ENCODE measurements at regions not wholly inside any gene's neighbourhood (a gene's known extent, or its start where the extent isn't known, plus 50 kb on each side); places are given as distances from the start of the nearest gene placed in this dataset.

DNA sequence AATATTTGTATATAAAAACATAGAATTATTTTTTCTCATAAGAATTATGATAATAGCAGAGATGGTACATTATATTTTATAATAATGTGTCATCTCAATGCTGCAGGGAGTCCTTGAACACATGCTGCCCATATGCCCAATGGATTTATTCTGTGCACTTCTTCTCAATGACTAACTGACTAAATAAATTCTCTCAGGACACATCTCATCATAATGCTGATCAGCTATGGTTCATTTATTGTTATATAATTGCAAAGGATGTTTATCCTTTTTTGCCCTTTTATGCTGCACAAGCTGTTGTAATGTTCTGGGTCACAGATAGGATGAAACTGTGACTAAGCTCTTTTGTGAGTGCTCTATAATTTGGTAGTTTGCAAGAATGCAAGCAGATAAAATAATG lies 1273.3 kb upstream of the ATXN8OS start:
- no peak for TF ChIP-seq JUND (IDR thresholded peaks at IDR 0.05)
- TF ChIP-seq, protein P1, sequence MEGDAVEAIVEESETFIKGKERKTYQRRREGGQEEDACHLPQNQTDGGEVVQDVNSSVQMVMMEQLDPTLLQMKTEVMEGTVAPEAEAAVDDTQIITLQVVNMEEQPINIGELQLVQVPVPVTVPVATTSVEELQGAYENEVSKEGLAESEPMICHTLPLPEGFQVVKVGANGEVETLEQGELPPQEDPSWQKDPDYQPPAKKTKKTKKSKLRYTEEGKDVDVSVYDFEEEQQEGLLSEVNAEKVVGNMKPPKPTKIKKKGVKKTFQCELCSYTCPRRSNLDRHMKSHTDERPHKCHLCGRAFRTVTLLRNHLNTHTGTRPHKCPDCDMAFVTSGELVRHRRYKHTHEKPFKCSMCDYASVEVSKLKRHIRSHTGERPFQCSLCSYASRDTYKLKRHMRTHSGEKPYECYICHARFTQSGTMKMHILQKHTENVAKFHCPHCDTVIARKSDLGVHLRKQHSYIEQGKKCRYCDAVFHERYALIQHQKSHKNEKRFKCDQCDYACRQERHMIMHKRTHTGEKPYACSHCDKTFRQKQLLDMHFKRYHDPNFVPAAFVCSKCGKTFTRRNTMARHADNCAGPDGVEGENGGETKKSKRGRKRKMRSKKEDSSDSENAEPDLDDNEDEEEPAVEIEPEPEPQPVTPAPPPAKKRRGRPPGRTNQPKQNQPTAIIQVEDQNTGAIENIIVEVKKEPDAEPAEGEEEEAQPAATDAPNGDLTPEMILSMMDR (IDR thresholded peaks at IDR 0.05; ENCODE audit: low read depth, low read length, missing input control) = no peak
- TF ChIP-seq FOXA1 (IDR thresholded peaks at IDR 0.05) = no peak
